H9 (cell line): ENCODE measurements at regions not wholly inside any gene's neighbourhood (a gene's known extent, or its start where the extent isn't known, plus 50 kb on each side); places are given as distances from the start of the nearest gene placed in this dataset.

ENCODE experiments used
- DNase-seq: peaks from one replicate; pipeline ENCODE4 v3.0.0-alpha.2; 2017
- H2AFZ ChIP-seq: one replicate; pipeline ENCODE4 v1.6.1; 2013; ENCODE audit warnings: mild to moderate bottlenecking, low read length, control low read depth, moderate library complexity
- H2AK5ac ChIP-seq: 2 replicates; pipeline ENCODE4 v1.6.1; 2013; ENCODE audit warnings: low read length, control low read depth, mixed read lengths; ENCODE audit not compliant: insufficient read length
- H2BK120ac ChIP-seq: one replicate; pipeline ENCODE4 v1.6.1; 2013; ENCODE audit warnings: low read depth, mild to moderate bottlenecking, low read length, control low read depth, inconsistent platforms; ENCODE audit not compliant: poor library complexity, severe bottlenecking
- H2BK12ac ChIP-seq: 2 replicates; pipeline ENCODE4 v1.6.1; 2013; ENCODE audit warnings: low read length, control low read depth, mixed read lengths, low read depth; ENCODE audit not compliant: insufficient read length
- H2BK15ac ChIP-seq: 2 replicates; pipeline ENCODE4 v1.6.1; 2013; ENCODE audit warnings: low read depth, low read length, control low read depth
- H2BK20ac ChIP-seq: one replicate; pipeline ENCODE4 v1.6.1; 2013; ENCODE audit warnings: low read depth, mild to moderate bottlenecking, low read length, control low read depth, inconsistent platforms; ENCODE audit not compliant: poor library complexity, severe bottlenecking
- H2BK5ac ChIP-seq: 2 replicates; pipeline ENCODE4 v1.6.1; 2013; ENCODE audit warnings: low read length, control low read depth, mixed read lengths; ENCODE audit not compliant: insufficient read length
- H3K14ac ChIP-seq: 2 replicates; pipeline ENCODE4 v1.6.1; 2013; ENCODE audit warnings: low read length, control low read depth; ENCODE audit not compliant: insufficient read depth
- H3K18ac ChIP-seq: 2 replicates; pipeline ENCODE4 v1.6.1; 2013; ENCODE audit warnings: low read depth, mild to moderate bottlenecking, mixed read lengths, low read length, control low read depth; ENCODE audit not compliant: insufficient read length
- H3K23ac ChIP-seq: 2 replicates; pipeline ENCODE4 v1.6.1; 2013; ENCODE audit warnings: low read length, control low read depth, mixed read lengths, low read depth; ENCODE audit not compliant: insufficient read length
- H3K23me2 ChIP-seq: 2 replicates; pipeline ENCODE4 v1.6.1; 2013; ENCODE audit warnings: low read depth, mild to moderate bottlenecking, mixed read lengths, low read length, control low read depth; ENCODE audit not compliant: insufficient read length, poor library complexity, severe bottlenecking
- H3K27ac ChIP-seq: 2 replicates; pipeline ENCODE4 v1.5.1; 2013; ENCODE audit warnings: low read length, control low read depth, mixed read lengths, low read depth; ENCODE audit not compliant: insufficient read length
- H3K27me3 ChIP-seq: 2 replicates; pipeline ENCODE4 v1.6.1; 2013; ENCODE audit warnings: low read length, control low read depth, inconsistent platforms; ENCODE audit not compliant: insufficient read depth
- H3K4ac ChIP-seq: 2 replicates; pipeline ENCODE4 v1.6.1; 2013; ENCODE audit warnings: low read depth, mild to moderate bottlenecking, control low read depth, inconsistent platforms, low read length, moderate library complexity
- H3K4me1 ChIP-seq: 2 replicates; pipeline ENCODE4 v1.6.1; 2013; ENCODE audit warnings: low read length, control low read depth, inconsistent platforms; ENCODE audit not compliant: insufficient read depth
- H3K4me2 ChIP-seq: 2 replicates; pipeline ENCODE4 v1.6.1; 2013; ENCODE audit warnings: low read length, control low read depth, mixed read lengths; ENCODE audit not compliant: insufficient read length, insufficient read depth
- H3K56ac ChIP-seq: 2 replicates; pipeline ENCODE4 v1.6.1; 2013; ENCODE audit warnings: low read depth, mild to moderate bottlenecking, mixed read lengths, low read length, control low read depth; ENCODE audit not compliant: insufficient read length
- H3K79me1 ChIP-seq: 2 replicates; pipeline ENCODE4 v1.6.1; 2013; ENCODE audit warnings: low read depth, mild to moderate bottlenecking, moderate library complexity, low read length, control low read depth, inconsistent platforms; ENCODE audit not compliant: insufficient read depth, poor library complexity, severe bottlenecking
- H3K79me2 ChIP-seq: 2 replicates; pipeline ENCODE4 v1.6.1; 2013; ENCODE audit warnings: low read length, control low read depth, inconsistent platforms; ENCODE audit not compliant: insufficient read depth
- H3K9ac ChIP-seq: 2 replicates; pipeline ENCODE4 v1.6.1; 2013; ENCODE audit warnings: low read length, control low read depth, mixed read lengths; ENCODE audit not compliant: insufficient read length; ENCODE audit errors: extremely low read depth
- H3K9me3 ChIP-seq: one replicate; pipeline ENCODE4 v1.6.1; 2013; ENCODE audit warnings: low read depth, low read length, inconsistent platforms; ENCODE audit not compliant: control insufficient read depth
- H3T11ph ChIP-seq: one replicate; pipeline ENCODE4 v1.6.1; 2013; ENCODE audit warnings: mild to moderate bottlenecking, low read length, control low read depth, inconsistent platforms
- H4K20me1 ChIP-seq: one replicate; pipeline ENCODE4 v1.6.1; 2013; ENCODE audit not compliant: control insufficient read depth, insufficient read length, insufficient read depth
- H4K5ac ChIP-seq: 2 replicates; pipeline ENCODE4 v1.6.1; 2013; ENCODE audit warnings: low read depth, mild to moderate bottlenecking, mixed read lengths, low read length, control low read depth; ENCODE audit not compliant: insufficient read length
- H4K8ac ChIP-seq: replicated peaks from 2 replicates; pipeline ENCODE4 v1.6.1; 2013; ENCODE audit warnings: low read length, control low read depth, mixed read lengths, low read depth; ENCODE audit not compliant: insufficient read length
- H4K91ac ChIP-seq: 2 replicates; pipeline ENCODE4 v1.6.1; 2013; ENCODE audit warnings: low read depth, mild to moderate bottlenecking, moderate library complexity, mixed read lengths, low read length, control low read depth; ENCODE audit not compliant: insufficient read length
- H3K27ac Mint-ChIP-seq, 3 experiments: 2 replicates in 2 of 3; 3 replicates in 1 of 3; pipeline ENCODE4 v1.8.0; 2020 to 2021; ENCODE audit warnings: mixed read lengths in 3 of 3, mild to moderate bottlenecking in 1 of 3, moderate library complexity in 1 of 3
- H3K27me3 Mint-ChIP-seq: 2 replicates; pipeline ENCODE4 v1.8.0; 2021; ENCODE audit warnings: low read depth, mild to moderate bottlenecking, moderate library complexity, mixed read lengths
- H3K36me3 Mint-ChIP-seq, 3 experiments: 2 replicates in 2 of 3; 3 replicates in 1 of 3; pipeline ENCODE4 v1.8.0; 2020 to 2021; ENCODE audit warnings: low read depth in 3 of 3, mixed read lengths in 3 of 3; ENCODE audit not compliant: insufficient read depth in 1 of 3
- H3K4me1 Mint-ChIP-seq, 2 experiments: 2 replicates each; pipeline ENCODE4 v1.8.0; 2020; ENCODE audit warnings: mixed read lengths in 2 of 2
- H3K4me3 Mint-ChIP-seq, 2 experiments: 2 replicates in 1 of 2; 3 replicates in 1 of 2; pipeline ENCODE4 v1.8.0; 2020 to 2021; ENCODE audit warnings: mild to moderate bottlenecking in 2 of 2, mixed read lengths in 2 of 2, moderate library complexity in 1 of 2
- H3K9me3 Mint-ChIP-seq, 2 experiments: 2 replicates in 1 of 2; 3 replicates in 1 of 2; pipeline ENCODE4 v1.8.0; 2020; ENCODE audit warnings: mild to moderate bottlenecking in 2 of 2, mixed read lengths in 2 of 2, moderate library complexity in 1 of 2
- WGBS: extraction: QIAGEN DNeasy Blood & Tissue Kit; methylation state at CpG from one replicate; pipeline ENCODE4 v1.1.7; 2013; ENCODE audit warnings: missing lambda C conversion rate, low lambda C conversion rate, mixed read lengths; ENCODE audit not compliant: insufficient read length; ENCODE audit errors: extremely low coverage; 5-methylcytosine and 5-hydroxymethylcytosine counted together
- TF ChIP-seq, protein P1 (sequence below): fragments of 200-600 bp; sonication (generic); conservative IDR thresholded peaks from 3 replicates; pipeline ENCODE4 v1.8.0; 2021; ENCODE audit warnings: antibody characterized with exemption, mild to moderate bottlenecking

DNA sequence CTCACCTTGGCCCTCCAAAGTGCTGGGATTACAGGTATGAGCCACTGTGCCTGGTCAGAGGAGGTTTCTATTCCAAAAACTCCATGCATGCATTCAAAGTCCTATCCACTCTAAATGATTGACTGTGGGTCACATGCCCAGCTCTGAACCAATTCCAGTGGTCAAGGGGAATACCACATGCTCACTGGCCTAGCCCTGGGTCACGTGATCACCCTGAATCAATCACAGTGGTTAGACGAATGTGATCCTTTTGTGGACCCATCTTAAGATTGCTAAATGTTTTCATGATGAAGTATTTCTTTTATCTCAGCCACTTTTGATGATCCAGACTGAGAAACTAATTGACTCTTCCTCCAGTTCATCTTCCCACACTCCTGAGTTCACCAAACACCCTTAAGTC lies 475.8 kb downstream of the PREX1 start:
- no peaks in the 10 kb centered on the region for H3K23me2 ChIP-seq
- H4K5ac ChIP-seq = no peak overlapping the region
- no peak overlapping the region for H3T11ph ChIP-seq
- no peak overlapping the region for H3K14ac ChIP-seq
- no peak overlapping the region for H2BK15ac ChIP-seq
- H2BK120ac ChIP-seq = no peak overlapping the region
- H2BK12ac ChIP-seq = no peak overlapping the region
- no peaks in the 10 kb centered on the region for H3K4me1 ChIP-seq
- no peak overlapping the region for H3K4me2 ChIP-seq
- H3K9ac ChIP-seq = no peak overlapping the region
- no peak overlapping the region for H4K91ac ChIP-seq
- no CpG with 5 or more reads among the region's 2 CpGs for WGBS
- no peaks in the 10 kb centered on the region for H4K20me1 ChIP-seq
- no peak overlapping the region for H3K18ac ChIP-seq
- TF ChIP-seq, protein P1, sequence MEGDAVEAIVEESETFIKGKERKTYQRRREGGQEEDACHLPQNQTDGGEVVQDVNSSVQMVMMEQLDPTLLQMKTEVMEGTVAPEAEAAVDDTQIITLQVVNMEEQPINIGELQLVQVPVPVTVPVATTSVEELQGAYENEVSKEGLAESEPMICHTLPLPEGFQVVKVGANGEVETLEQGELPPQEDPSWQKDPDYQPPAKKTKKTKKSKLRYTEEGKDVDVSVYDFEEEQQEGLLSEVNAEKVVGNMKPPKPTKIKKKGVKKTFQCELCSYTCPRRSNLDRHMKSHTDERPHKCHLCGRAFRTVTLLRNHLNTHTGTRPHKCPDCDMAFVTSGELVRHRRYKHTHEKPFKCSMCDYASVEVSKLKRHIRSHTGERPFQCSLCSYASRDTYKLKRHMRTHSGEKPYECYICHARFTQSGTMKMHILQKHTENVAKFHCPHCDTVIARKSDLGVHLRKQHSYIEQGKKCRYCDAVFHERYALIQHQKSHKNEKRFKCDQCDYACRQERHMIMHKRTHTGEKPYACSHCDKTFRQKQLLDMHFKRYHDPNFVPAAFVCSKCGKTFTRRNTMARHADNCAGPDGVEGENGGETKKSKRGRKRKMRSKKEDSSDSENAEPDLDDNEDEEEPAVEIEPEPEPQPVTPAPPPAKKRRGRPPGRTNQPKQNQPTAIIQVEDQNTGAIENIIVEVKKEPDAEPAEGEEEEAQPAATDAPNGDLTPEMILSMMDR = no peak
- H4K8ac ChIP-seq = no peak overlapping the region
- Mint-ChIP-seq H3K4me3 (no peak overlapping the region), H3K27ac (no peak overlapping the region), H3K36me3 (peaks cover 0 to 3% (median 2%) of the 10 kb centered on the region in 3 experiments; a peak in 5 of 7 replicates), H3K27me3 (no peaks in the 10 kb centered on the region; the same call in 1 of the 2 replicates), H3K9me3 (peaks cover 8% of the 10 kb centered on the region in 2 experiments; a peak in 4 of 5 replicates), H3K4me1 (no peaks in the 10 kb centered on the region)
- no peaks in the 10 kb centered on the region for H3K27me3 ChIP-seq
- no peaks in the 10 kb centered on the region for H3K79me1 ChIP-seq
- no peaks in the 10 kb centered on the region for H3K9me3 ChIP-seq
- H2BK5ac ChIP-seq = no peak overlapping the region
- H3K27ac ChIP-seq = no peak overlapping the region
- no peak overlapping the region for H2BK20ac ChIP-seq
- no peak overlapping the region for H2AK5ac ChIP-seq
- DNase-seq = no peak
- no peak overlapping the region for H3K23ac ChIP-seq
- H2AFZ ChIP-seq = no peak overlapping the region
- H3K56ac ChIP-seq = no peak overlapping the region
- H3K4ac ChIP-seq = no peak overlapping the region
- H3K79me2 ChIP-seq = no peaks in the 10 kb centered on the region
